ENCODE measurements at regions not wholly inside any gene's neighbourhood (a gene's known extent, or its start where the extent isn't known, plus 50 kb on each side); places are given as distances from the start of the nearest gene placed in this dataset.

- no peak for DNase-seq
- intact Hi-C loops (cut with DNase I; ENCODE audit: low total_unique reads), result no loop called here
- WGBS, 5 donors, result 61 to 74% (median 68%) methylated on average over 7 of the region's 7 CpGs
- Histone ChIP-seq H3K27ac (no peak overlapping the region), H3K9me3 (no peaks in the 10 kb centered on the region), H3K4me1 (no peaks in the 10 kb centered on the region), H3K27me3 (no peaks in the 10 kb centered on the region), H3K4me3 (no peak overlapping the region), H3K36me3 (no peaks in the 10 kb centered on the region)
- TF ChIP-seq EP300 (IDR thresholded peaks at IDR 0.05), result no peak
- TF ChIP-seq, protein P1, sequence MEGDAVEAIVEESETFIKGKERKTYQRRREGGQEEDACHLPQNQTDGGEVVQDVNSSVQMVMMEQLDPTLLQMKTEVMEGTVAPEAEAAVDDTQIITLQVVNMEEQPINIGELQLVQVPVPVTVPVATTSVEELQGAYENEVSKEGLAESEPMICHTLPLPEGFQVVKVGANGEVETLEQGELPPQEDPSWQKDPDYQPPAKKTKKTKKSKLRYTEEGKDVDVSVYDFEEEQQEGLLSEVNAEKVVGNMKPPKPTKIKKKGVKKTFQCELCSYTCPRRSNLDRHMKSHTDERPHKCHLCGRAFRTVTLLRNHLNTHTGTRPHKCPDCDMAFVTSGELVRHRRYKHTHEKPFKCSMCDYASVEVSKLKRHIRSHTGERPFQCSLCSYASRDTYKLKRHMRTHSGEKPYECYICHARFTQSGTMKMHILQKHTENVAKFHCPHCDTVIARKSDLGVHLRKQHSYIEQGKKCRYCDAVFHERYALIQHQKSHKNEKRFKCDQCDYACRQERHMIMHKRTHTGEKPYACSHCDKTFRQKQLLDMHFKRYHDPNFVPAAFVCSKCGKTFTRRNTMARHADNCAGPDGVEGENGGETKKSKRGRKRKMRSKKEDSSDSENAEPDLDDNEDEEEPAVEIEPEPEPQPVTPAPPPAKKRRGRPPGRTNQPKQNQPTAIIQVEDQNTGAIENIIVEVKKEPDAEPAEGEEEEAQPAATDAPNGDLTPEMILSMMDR (IDR thresholded peaks at IDR 0.05), result no peak
- no peak for TF ChIP-seq POLR2A (IDR thresholded peaks at IDR 0.05)
- no peak for TF ChIP-seq POLR2AphosphoS5 (IDR thresholded peaks at IDR 0.05)
Observed at GRCh38 chr3:61333192-61333961, 82.1 kb upstream of the FHIT start.

DNA sequence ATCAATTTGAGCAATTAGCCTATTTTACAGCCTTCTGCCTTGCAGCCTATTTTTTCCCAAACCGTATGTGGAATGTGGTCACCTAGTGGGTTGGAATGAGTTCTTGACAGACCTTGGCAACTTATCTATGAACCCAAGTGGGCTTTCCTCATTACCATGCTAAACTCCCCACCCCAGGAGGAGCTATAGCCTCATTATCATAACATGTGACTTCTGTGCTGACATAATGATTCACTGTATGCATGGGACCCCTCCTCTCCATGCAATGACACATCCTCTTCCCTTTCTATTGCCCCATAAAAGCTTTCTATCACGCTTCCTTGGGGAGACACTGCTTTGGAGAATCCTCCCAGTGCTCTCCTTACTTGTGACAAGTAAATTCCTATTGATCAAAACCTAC lies 83.5 kb upstream of the FHIT start:
- H3K27ac ChIP-seq, result no peak overlapping the region
- H3K9me3 ChIP-seq, result no peaks in the 10 kb centered on the region
- H3K27me3 ChIP-seq, result no peaks in the 10 kb centered on the region
- H3K4me1 ChIP-seq, result no peaks in the 10 kb centered on the region
- intact Hi-C loops (cut with DNase I; ENCODE audit: low total_unique reads), result no loop called here
- DNase-seq, result no peak
- H3K36me3 ChIP-seq, result no peaks in the 10 kb centered on the region
- H3K4me3 ChIP-seq, result no peak overlapping the region
- WGBS, 5 donors, result 67 to 77% (median 69%) methylated on average over 2 of the region's 2 CpGs
- TF ChIP-seq POLR2AphosphoS5 (IDR thresholded peaks at IDR 0.05), result no peak
- TF ChIP-seq, protein P1 (IDR thresholded peaks at IDR 0.05), result no peak
- TF ChIP-seq EP300 (IDR thresholded peaks at IDR 0.05), result no peak
- TF ChIP-seq POLR2A (IDR thresholded peaks at IDR 0.05), result no peak

- no peaks in the 10 kb centered on the region for H3K9me3 ChIP-seq
- no peak overlapping the region for H3K4me3 ChIP-seq
- DNase-seq, result no peak
- H3K36me3 ChIP-seq, result no peaks in the 10 kb centered on the region
- no peaks in the 10 kb centered on the region for H3K27me3 ChIP-seq
- WGBS, 5 donors, result 76 to 84% (median 80%) methylated on average over 7 of the region's 7 CpGs
- TF ChIP-seq, protein P1 (IDR thresholded peaks at IDR 0.05), result no peak
- TF ChIP-seq EP300 (IDR thresholded peaks at IDR 0.05) (no peak), POLR2AphosphoS5 (IDR thresholded peaks at IDR 0.05) (no peak), POLR2A (IDR thresholded peaks at IDR 0.05) (no peak)
- no peak overlapping the region for H3K27ac ChIP-seq
- intact Hi-C loops (cut with DNase I; ENCODE audit: low total_unique reads), result no loop called here
- H3K4me1 ChIP-seq, result no peaks in the 10 kb centered on the region
Observed at GRCh38 chr3:61340931-61341461, 89.7 kb upstream of the FHIT start.

- no peak for TF ChIP-seq POLR2AphosphoS5 (IDR thresholded peaks at IDR 0.05)
- no peak for TF ChIP-seq POLR2A (IDR thresholded peaks at IDR 0.05)
- TF ChIP-seq, protein P1 (IDR thresholded peaks at IDR 0.05), result no peak
- TF ChIP-seq EP300 (IDR thresholded peaks at IDR 0.05), result no peak
- H3K27ac ChIP-seq, result no peak overlapping the region
- DNase-seq, result no peak
- H3K36me3 ChIP-seq, result no peaks in the 10 kb centered on the region
- no peak overlapping the region for H3K4me3 ChIP-seq
- H3K9me3 ChIP-seq, result no peaks in the 10 kb centered on the region
- no peaks in the 10 kb centered on the region for H3K4me1 ChIP-seq
- H3K27me3 ChIP-seq, result no peaks in the 10 kb centered on the region
- intact Hi-C loops (cut with DNase I; ENCODE audit: low total_unique reads), result no loop called here
Observed at GRCh38 chr3:61343543-61343942, 92.3 kb upstream of the FHIT start.

Measured in stomach (tissue), 8 donors.